OCI-LY1 (cell line): ENCODE measurements at regions not wholly inside any gene's neighbourhood (a gene's known extent, or its start where the extent isn't known, plus 50 kb on each side); places are given as distances from the start of the nearest gene placed in this dataset.

ENCODE experiments used
- CTCF ChIP-seq: fragments of 200-600 bp; sonication (generic), shearing (Covaris generic); IDR thresholded peaks from 2 replicates; pipeline ENCODE4 v1.5.1; 2017; ENCODE audit warnings: mild to moderate bottlenecking, antibody characterized with exemption, low read length, moderate library complexity, mixed read lengths
- EZH2 ChIP-seq: fragments of 200-600 bp; sonication (generic), shearing (Covaris generic); IDR thresholded peaks from 2 replicates; pipeline ENCODE4 v1.8.0; 2017; ENCODE audit warnings: borderline replicate concordance, mixed run types, mild to moderate bottlenecking, antibody characterized with exemption, low read length, moderate library complexity, mixed read lengths

DNA sequence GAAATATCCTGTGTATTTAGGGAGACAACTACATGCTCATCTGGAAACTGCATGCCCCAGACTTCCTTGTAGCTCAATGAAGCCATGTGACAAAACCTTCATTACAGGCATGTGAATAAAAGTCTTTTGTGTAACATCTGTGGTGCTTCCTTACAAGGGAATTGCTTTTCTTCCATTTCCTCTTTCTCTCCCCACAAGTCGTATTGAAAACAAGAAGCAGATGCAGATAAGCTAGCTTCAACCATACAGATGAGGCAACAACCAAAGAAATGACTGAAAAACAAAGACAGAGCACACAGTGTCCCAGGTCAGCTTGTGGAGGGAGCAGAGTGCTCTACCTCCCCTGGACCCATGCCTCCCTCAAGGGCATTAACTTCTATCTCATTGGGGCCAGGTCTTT, 115.8 kb upstream of the INPP4B start:
- no peak for TF ChIP-seq CTCF
- TF ChIP-seq EZH2 = no peak
